PFSK-1 (cell line): ENCODE measurements at regions not wholly inside any gene's neighbourhood (a gene's known extent, or its start where the extent isn't known, plus 50 kb on each side); places are given as distances from the start of the nearest gene placed in this dataset.

Source experiments
- FOXP2 ChIP-seq: optimal IDR thresholded peaks from 2 replicates; pipeline ENCODE3; 2011; ENCODE audit warnings: borderline replicate concordance, control low read depth, inconsistent platforms; ENCODE audit not compliant: insufficient read depth; ENCODE audit errors: extremely low read length, extremely low read depth
- POLR2AphosphoS5 ChIP-seq: IDR thresholded peaks from 2 replicates; pipeline ENCODE4 v1.6.1; 2012; ENCODE audit warnings: low read depth, mild to moderate bottlenecking, control low read depth, low read length, moderate library complexity
- SIN3A ChIP-seq: IDR thresholded peaks from 2 replicates; pipeline ENCODE4 v1.6.1; 2012; ENCODE audit warnings: mild to moderate bottlenecking, low read length, moderate library complexity, borderline replicate concordance; ENCODE audit not compliant: insufficient read depth
- TAF1 ChIP-seq: IDR thresholded peaks from 2 replicates; pipeline ENCODE4 v1.6.1; 2012; ENCODE audit warnings: low read length, control low read depth, borderline replicate concordance; ENCODE audit not compliant: insufficient read depth
- TF ChIP-seq, protein P1 (sequence below), 2 experiments: IDR thresholded peaks; 2 replicates each; pipeline versions ENCODE4 v1.6.1 to v1.8.0; 2011 to 2012; ENCODE audit warnings: low read depth in 2 of 2, low read length in 2 of 2, control low read depth in 1 of 2, inconsistent platforms in 1 of 2, mild to moderate bottlenecking in 1 of 2, moderate library complexity in 1 of 2; ENCODE audit not compliant: insufficient read depth in 1 of 2

DNA sequence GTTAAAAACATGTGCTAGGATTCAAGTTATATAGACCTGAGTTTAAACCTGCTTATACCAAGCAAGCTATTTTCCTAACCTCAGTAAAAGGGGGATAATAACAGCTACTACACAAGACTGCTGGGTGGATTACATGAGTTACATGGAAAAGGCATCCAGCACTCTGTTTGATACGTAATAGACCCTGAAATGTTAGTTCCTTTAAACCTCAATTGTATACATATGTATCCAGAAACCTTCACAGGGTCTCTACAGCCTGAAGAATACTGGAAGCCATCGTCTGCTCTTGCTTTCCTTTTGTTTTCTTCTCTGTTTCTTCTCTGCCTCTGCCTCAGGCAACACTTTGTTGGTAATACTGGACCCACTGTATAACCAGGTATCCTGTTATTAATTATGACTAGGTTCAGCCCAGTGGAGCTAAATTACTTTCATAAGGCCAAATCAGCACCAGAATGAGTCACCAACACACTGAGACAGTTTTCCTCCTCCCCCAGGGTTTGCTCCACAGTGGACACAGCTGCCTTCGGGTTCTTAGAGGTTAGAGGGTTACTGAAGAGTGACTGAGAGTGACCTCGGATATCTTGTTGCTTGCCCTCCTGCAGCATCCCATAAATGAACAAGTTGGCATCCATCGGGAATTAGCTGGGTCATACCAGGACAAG is 127.1 kb downstream of the CAPZA3 start:
- peak; percentile 52; the same call in 1 of the 2 replicates for TF ChIP-seq TAF1
- TF ChIP-seq, protein P1, sequence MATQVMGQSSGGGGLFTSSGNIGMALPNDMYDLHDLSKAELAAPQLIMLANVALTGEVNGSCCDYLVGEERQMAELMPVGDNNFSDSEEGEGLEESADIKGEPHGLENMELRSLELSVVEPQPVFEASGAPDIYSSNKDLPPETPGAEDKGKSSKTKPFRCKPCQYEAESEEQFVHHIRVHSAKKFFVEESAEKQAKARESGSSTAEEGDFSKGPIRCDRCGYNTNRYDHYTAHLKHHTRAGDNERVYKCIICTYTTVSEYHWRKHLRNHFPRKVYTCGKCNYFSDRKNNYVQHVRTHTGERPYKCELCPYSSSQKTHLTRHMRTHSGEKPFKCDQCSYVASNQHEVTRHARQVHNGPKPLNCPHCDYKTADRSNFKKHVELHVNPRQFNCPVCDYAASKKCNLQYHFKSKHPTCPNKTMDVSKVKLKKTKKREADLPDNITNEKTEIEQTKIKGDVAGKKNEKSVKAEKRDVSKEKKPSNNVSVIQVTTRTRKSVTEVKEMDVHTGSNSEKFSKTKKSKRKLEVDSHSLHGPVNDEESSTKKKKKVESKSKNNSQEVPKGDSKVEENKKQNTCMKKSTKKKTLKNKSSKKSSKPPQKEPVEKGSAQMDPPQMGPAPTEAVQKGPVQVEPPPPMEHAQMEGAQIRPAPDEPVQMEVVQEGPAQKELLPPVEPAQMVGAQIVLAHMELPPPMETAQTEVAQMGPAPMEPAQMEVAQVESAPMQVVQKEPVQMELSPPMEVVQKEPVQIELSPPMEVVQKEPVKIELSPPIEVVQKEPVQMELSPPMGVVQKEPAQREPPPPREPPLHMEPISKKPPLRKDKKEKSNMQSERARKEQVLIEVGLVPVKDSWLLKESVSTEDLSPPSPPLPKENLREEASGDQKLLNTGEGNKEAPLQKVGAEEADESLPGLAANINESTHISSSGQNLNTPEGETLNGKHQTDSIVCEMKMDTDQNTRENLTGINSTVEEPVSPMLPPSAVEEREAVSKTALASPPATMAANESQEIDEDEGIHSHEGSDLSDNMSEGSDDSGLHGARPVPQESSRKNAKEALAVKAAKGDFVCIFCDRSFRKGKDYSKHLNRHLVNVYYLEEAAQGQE (IDR thresholded peaks at IDR 0.05; ENCODE audit: insufficient read depth in 1 of 2, low read depth in 2 of 2, low read length in 2 of 2): peak in 1 of 2 experiments; percentile 75; a peak in 2 of 4 replicates
- peak; percentile 63 for TF ChIP-seq POLR2AphosphoS5
- peak; percentile 54 for TF ChIP-seq FOXP2
- peak; percentile 61; the same call in 1 of the 2 replicates for TF ChIP-seq SIN3A

DNA sequence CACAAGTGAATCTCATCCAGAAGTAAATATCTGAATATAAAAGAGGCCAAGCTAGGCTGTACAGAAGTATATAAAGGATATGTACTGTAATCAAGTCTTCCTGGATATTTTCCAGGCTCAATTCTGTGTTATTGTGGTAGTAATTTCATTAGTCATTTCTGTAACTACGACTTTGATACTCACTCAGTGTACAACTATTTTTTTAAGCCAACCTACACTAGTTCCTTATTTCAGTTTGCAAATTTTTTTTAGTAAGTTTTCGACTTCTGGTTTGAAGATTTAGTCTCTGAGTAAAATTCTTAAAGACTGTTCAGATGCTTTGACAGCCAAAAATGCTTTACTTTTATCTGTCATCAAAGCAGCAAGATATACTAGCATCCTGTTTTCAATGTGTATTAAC is 130.8 kb downstream of the CAPZA3 start:
- TF ChIP-seq TAF1 (no peak), POLR2AphosphoS5 (no peak), SIN3A (no peak), FOXP2 (no peak)
- TF ChIP-seq, protein P1 (IDR thresholded peaks at IDR 0.05; ENCODE audit: insufficient read depth in 1 of 2, low read depth in 2 of 2, low read length in 2 of 2): no peak

DNA sequence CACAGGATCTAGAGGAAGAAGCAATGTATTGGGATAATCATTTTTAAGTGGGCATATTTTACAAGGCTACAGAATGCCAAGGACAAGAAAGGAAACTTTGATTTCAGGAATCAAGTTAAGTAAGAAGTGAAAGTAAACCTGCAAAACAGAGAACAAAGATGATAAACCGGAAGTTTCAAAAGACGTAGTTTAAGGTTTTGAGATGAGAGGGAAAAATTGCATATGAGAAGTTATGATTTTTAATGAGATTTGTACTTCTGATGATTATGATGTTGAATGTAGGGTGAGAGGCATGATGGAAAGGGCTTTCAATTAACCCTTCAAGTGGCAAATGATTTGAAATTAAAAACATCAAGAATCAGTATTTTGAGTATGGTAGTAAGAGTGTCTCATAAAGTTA is 134.9 kb downstream of the CAPZA3 start:
- TF ChIP-seq, protein P1 (IDR thresholded peaks at IDR 0.05; ENCODE audit: insufficient read depth in 1 of 2, low read depth in 2 of 2, low read length in 2 of 2): no peak
- no peak for TF ChIP-seq FOXP2
- no peak for TF ChIP-seq POLR2AphosphoS5
- no peak for TF ChIP-seq TAF1
- TF ChIP-seq SIN3A: no peak

DNA sequence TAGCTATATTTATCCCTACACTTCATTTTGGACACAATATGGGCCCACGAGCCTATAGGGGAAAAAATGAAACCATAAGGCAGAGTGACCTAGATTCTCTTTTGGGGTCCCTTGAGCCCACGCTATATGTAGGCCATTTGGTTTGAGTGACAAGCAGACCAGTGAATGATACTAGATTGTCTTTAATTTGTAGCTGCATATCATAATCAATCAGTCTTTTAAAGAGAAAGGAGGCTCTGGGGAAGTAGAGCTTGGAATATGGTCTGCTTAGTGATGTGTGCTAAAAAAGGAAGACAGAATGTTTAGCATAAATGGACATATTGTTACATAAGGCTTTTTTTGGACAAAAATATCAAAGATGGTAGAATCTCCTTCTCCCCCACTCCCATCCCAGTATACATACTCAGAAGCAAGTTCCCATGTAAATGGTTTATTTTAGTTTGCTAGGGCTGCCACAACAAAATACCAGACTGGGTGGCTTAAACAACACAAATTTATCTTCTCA is 140.8 kb downstream of the CAPZA3 start:
- TF ChIP-seq SIN3A (no peak), POLR2AphosphoS5 (no peak)
- TF ChIP-seq, protein P1 (IDR thresholded peaks at IDR 0.05; ENCODE audit: insufficient read depth in 1 of 2, low read depth in 2 of 2, low read length in 2 of 2): no peak

DNA sequence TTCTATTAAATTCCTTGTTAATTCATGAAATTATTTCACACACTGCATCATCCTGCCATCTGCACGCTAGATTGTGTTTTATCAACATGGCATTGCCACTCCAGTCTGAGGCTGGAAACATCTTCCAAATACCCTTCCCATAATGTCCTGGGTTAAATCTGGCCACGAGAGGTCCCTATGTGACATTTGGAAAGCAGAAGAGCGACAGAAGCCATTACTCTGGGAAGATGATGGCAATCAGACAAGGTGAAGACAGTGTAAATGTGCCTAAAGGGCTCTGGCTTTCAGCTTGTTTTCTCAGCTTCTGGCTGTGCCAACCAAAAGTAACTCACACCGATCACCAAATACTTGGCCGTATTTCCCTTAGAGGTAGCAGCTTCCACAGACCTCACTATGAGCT is 144.8 kb downstream of the CAPZA3 start:
- TF ChIP-seq TAF1 (no peak), FOXP2 (no peak), POLR2AphosphoS5 (no peak), SIN3A (no peak)
- TF ChIP-seq, protein P1 (IDR thresholded peaks at IDR 0.05; ENCODE audit: insufficient read depth in 1 of 2, low read depth in 2 of 2, low read length in 2 of 2): no peak
